ENCODE measurements at regions not wholly inside any gene's neighbourhood (a gene's known extent, or its start where the extent isn't known, plus 50 kb on each side); places are given as distances from the start of the nearest gene placed in this dataset. TPM values are rescaled to one million over a fixed set of nuclear protein-coding genes. Genes with fewer than 3 reads are reported as not detected.

DNA sequence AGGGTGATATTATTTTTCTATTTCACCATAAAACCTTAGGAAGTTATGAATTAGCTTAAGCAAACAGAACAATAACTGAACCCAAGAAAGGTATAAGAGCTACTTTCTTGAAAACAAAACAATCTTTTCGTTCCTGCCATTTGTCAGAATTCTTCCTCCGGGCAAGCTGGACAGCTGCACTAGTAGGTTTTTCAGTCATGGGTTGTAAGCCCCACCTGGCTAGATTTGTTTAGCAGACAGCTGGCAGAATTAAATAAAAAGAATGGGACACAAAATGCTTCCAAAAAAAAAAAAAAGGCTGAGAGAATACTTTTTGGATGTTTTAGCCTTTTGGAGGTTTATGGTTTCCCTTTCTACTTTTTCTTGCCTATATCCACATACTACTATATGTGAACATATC lies 694.1 kb downstream of the ARHGAP15 start:
- no peak overlapping the region for H3K4me2 ChIP-seq (ENCODE audit: low read depth, low read length, poor library complexity, severe bottlenecking)
- 0 out of 2 replicates have a peak, but pooled peaks cover 5% of the 10 kb centered on the region for H3K9me2 ChIP-seq (replicated peaks; ENCODE audit: insufficient read depth, low read length)
- H3K9me3 ChIP-seq (ENCODE audit: low read length): no peaks in the 10 kb centered on the region
- no peak overlapping the region for H3K9ac ChIP-seq (ENCODE audit: low read length)
- no peaks in the 10 kb centered on the region for H3K27me3 ChIP-seq (ENCODE audit: low read length)
- no peaks in the 10 kb centered on the region for H4K20me1 ChIP-seq (ENCODE audit: insufficient read depth, low read depth, low read length)
- no peak overlapping the region for H3K4me3 ChIP-seq (ENCODE audit: low read length)
- no peaks in the 10 kb centered on the region for H3K79me2 ChIP-seq (ENCODE audit: low read length)
- DNase-seq: no peak
- H3K36me3 ChIP-seq (ENCODE audit: insufficient read depth, low read length): no peaks in the 10 kb centered on the region
- H3K4me1 ChIP-seq (ENCODE audit: low read length): peaks cover 6% of the 10 kb centered on the region
- no peak overlapping the region for H2AFZ ChIP-seq (ENCODE audit: low read length)
- no peak overlapping the region for H3K27ac ChIP-seq (ENCODE audit: low read length)

DNA sequence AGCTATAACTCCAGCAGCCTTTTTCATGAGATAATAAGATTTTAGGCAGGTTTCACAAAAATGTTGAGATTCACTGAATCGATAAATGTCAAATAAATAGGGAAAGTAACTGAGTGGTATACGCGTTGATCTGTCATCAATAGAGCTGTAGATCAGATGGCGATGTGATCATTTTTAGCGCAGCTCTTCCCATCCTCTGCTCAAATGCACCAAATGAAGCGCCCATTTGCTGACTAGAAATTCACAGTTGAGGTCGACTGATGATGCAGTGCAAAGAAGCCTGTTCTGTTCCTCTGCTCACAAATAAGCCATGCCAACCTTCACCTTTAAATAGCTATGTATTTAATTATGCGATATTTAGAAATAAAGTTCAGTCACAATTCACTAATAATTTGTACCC lies 693.5 kb downstream of the ARHGAP15 start:
- no peak for DNase-seq
- Histone ChIP-seq H3K79me2 (ENCODE audit: low read length) (no peaks in the 10 kb centered on the region), H3K9ac (ENCODE audit: low read length) (no peak overlapping the region), H3K4me2 (ENCODE audit: low read depth, low read length, poor library complexity, severe bottlenecking) (no peak overlapping the region), H3K27ac (ENCODE audit: low read length) (no peak overlapping the region), H3K36me3 (ENCODE audit: insufficient read depth, low read length) (no peaks in the 10 kb centered on the region), H4K20me1 (ENCODE audit: insufficient read depth, low read depth, low read length) (no peaks in the 10 kb centered on the region), H3K27me3 (ENCODE audit: low read length) (no peaks in the 10 kb centered on the region), H2AFZ (ENCODE audit: low read length) (no peak overlapping the region), H3K4me1 (ENCODE audit: low read length) (peaks cover 6% of the 10 kb centered on the region), H3K9me3 (ENCODE audit: low read length) (no peaks in the 10 kb centered on the region), H3K9me2 (replicated peaks; ENCODE audit: insufficient read depth, low read length) (0 out of 2 replicates have a peak, but pooled peaks cover 5% of the 10 kb centered on the region), H3K4me3 (ENCODE audit: low read length) (no peak overlapping the region)

- Histone ChIP-seq H3K4me1 (ENCODE audit: low read length) (peaks cover 6% of the 10 kb centered on the region), H3K27me3 (ENCODE audit: low read length) (no peaks in the 10 kb centered on the region), H3K4me2 (ENCODE audit: low read depth, low read length, poor library complexity, severe bottlenecking) (no peak overlapping the region), H3K9me2 (replicated peaks; ENCODE audit: insufficient read depth, low read length) (no peaks in the 10 kb centered on the region), H2AFZ (ENCODE audit: low read length) (no peak overlapping the region), H3K36me3 (ENCODE audit: insufficient read depth, low read length) (no peaks in the 10 kb centered on the region), H3K79me2 (ENCODE audit: low read length) (no peaks in the 10 kb centered on the region), H3K9ac (ENCODE audit: low read length) (no peak overlapping the region), H4K20me1 (ENCODE audit: insufficient read depth, low read depth, low read length) (no peaks in the 10 kb centered on the region), H3K9me3 (ENCODE audit: low read length) (no peaks in the 10 kb centered on the region), H3K4me3 (ENCODE audit: low read length) (no peak overlapping the region), H3K27ac (ENCODE audit: low read length) (no peak overlapping the region)
- DNase-seq: no peak
Observed at GRCh38 chr2:143819764-143820163, 690.5 kb downstream of the ARHGAP15 start.

DNA sequence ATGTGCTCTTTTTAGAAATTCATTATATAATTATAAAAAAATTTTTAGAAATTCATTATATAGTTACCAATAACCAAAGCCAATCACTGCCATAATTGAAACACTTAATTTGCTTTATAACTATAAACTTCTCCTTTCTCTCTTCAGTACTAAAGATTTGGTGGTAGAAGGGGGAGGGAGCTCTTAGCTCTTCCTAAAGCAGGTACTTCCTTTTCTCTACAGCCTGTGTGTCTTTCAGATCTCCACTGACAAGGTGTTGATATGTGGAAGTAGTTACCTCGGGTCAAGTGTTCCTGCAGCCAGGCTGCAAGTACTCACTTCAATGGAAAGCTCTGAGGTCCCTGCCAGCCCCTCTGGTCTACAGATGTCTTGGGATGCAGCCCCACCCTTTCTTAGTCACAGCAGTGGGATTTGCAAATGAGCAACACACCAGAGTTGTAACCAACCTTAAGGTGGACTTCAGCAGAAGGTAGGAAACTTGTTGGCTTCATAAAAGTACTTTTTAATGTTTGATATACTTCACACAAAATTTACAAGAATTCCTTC lies 690.0 kb downstream of the ARHGAP15 start:
- no peak overlapping the region for H3K9ac ChIP-seq (ENCODE audit: low read length)
- H2AFZ ChIP-seq (ENCODE audit: low read length): no peak overlapping the region
- no peak overlapping the region for H3K4me2 ChIP-seq (ENCODE audit: low read depth, low read length, poor library complexity, severe bottlenecking)
- H4K20me1 ChIP-seq (ENCODE audit: insufficient read depth, low read depth, low read length): no peaks in the 10 kb centered on the region
- no peak for DNase-seq
- no peaks in the 10 kb centered on the region for H3K9me3 ChIP-seq (ENCODE audit: low read length)
- H3K27me3 ChIP-seq (ENCODE audit: low read length): no peaks in the 10 kb centered on the region
- no peak overlapping the region for H3K27ac ChIP-seq (ENCODE audit: low read length)
- no peak overlapping the region for H3K4me3 ChIP-seq (ENCODE audit: low read length)
- no peaks in the 10 kb centered on the region for H3K36me3 ChIP-seq (ENCODE audit: insufficient read depth, low read length)
- no peaks in the 10 kb centered on the region for H3K79me2 ChIP-seq (ENCODE audit: low read length)
- H3K4me1 ChIP-seq (ENCODE audit: low read length): peaks cover 6% of the 10 kb centered on the region
- H3K9me2 ChIP-seq (replicated peaks; ENCODE audit: insufficient read depth, low read length): no peaks in the 10 kb centered on the region

Small RNA genes in the stretch of these regions (small RNA-seq; reads per million reads assigned to genes)
- gene RF00019: not detected
